Calu3 (cell line): ENCODE measurements at regions not wholly inside any gene's neighbourhood (a gene's known extent, or its start where the extent isn't known, plus 50 kb on each side); places are given as distances from the start of the nearest gene placed in this dataset.

ENCODE experiments used
- BruUV-seq: library from RNA; stranded (reverse); fragments of 400-500 nt; replicated peaks from 2 replicates; lab custom pipeline; 2021; lab: Mats Ljungman, UMichigan
- CTCF ChIA-PET: fragments of 300-600 bp; sonication (Branson Sonifier 250); formaldehyde crosslinking; loops from one replicate; lab custom pipeline; 2022; ENCODE audit warnings: antibody characterized with exemption; lab: Charles Lee
- DNase-seq: peaks from one replicate; pipeline ENCODE4 v3.0.0; 2022
- H3K27ac Mint-ChIP-seq: one replicate; pipeline ENCODE4 v1.8.0; 2022; ENCODE audit warnings: mixed read lengths; ENCODE audit not compliant: unreplicated experiment
- H3K27me3 Mint-ChIP-seq: one replicate; pipeline ENCODE4 v1.8.0; 2022; ENCODE audit warnings: mixed read lengths; ENCODE audit not compliant: unreplicated experiment
- H3K36me3 Mint-ChIP-seq: one replicate; pipeline ENCODE4 v1.8.0; 2022; ENCODE audit warnings: mild to moderate bottlenecking, moderate library complexity, mixed read lengths; ENCODE audit not compliant: insufficient read depth, unreplicated experiment
- H3K4me1 Mint-ChIP-seq: one replicate; pipeline ENCODE4 v1.8.0; 2022; ENCODE audit warnings: mild to moderate bottlenecking, low read depth, mixed read lengths; ENCODE audit not compliant: unreplicated experiment
- H3K4me3 Mint-ChIP-seq: one replicate; pipeline ENCODE4 v1.8.0; 2022; ENCODE audit warnings: mild to moderate bottlenecking, low read depth, moderate library complexity, mixed read lengths; ENCODE audit not compliant: unreplicated experiment
- H3K9me3 Mint-ChIP-seq: one replicate; pipeline ENCODE4 v1.8.0; 2022; ENCODE audit warnings: low read depth, mixed read lengths; ENCODE audit not compliant: unreplicated experiment
- intact Hi-C: fragments of 100-400 bp; cut with micrococcal nuclease; formaldehyde crosslinking; loops from one replicate; pipeline ENCODE4 v1.10.0; 2022; ENCODE audit not compliant: unreplicated experiment
- TF ChIP-seq, protein P1 (sequence below): fragments of 200-600 bp; IDR thresholded peaks from one replicate; pipeline ENCODE4 v1.8.0; 2022; ENCODE audit warnings: antibody characterized with exemption; ENCODE audit not compliant: unreplicated experiment

DNA sequence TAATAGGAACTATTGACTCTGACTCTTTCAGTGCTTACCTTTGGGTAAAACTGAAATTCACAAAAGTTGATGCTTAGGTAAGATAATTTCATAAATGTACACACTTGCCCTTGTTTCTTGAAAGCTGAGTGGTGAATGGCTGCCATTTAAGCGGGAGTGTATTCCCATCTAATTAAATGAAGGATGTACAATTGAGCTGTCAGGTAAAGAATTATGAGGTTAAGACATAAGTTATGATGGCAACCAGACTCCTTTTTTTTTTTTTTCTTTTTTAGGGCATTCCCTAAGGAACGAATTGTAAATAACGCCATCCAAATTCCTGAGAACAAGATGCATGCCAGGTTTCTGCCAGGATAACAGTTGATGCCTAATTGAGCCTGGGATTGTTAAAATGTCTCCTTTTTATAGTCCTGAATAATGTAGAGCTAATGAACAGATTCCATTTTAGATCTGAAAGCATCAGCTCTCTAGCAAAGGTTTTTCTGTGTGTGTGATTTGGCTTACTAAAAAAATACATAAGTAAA lies 199.7 kb downstream of the ISL1 start:
- CTCF ChIA-PET: interaction anchor here (0.6 kb wide), 1 partner anchor 10 kb away, joined by 3 read pairs; no protein-coding TSS in a partner anchor
- TF ChIP-seq, protein P1, sequence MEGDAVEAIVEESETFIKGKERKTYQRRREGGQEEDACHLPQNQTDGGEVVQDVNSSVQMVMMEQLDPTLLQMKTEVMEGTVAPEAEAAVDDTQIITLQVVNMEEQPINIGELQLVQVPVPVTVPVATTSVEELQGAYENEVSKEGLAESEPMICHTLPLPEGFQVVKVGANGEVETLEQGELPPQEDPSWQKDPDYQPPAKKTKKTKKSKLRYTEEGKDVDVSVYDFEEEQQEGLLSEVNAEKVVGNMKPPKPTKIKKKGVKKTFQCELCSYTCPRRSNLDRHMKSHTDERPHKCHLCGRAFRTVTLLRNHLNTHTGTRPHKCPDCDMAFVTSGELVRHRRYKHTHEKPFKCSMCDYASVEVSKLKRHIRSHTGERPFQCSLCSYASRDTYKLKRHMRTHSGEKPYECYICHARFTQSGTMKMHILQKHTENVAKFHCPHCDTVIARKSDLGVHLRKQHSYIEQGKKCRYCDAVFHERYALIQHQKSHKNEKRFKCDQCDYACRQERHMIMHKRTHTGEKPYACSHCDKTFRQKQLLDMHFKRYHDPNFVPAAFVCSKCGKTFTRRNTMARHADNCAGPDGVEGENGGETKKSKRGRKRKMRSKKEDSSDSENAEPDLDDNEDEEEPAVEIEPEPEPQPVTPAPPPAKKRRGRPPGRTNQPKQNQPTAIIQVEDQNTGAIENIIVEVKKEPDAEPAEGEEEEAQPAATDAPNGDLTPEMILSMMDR: no peak
- no TSS peak for BruUV-seq

DNA sequence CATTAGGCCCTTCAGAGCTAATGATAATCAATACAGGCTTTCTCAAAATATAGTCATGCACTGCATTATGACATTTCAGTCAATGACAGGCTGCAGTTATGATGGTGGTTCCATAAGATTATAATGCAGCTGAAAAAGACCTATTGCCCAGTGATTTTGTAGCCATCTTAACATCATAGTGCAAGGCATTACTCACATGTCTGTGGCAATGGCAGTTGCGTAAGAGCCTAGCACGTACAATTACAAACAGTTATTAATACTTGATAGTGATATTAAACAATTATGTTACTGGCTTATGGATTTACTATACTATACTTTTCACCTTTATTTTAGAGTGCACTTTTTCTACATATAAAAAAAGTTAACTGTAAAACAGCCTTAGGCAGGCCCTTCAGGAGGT lies 214.8 kb downstream of the ISL1 start:
- no peaks in the 10 kb centered on the region for H3K36me3 Mint-ChIP-seq
- DNase-seq: no peak
- intact Hi-C loops: no loop called here
- H3K27me3 Mint-ChIP-seq: no peaks in the 10 kb centered on the region
- TF ChIP-seq, protein P1: no peak
- BruUV-seq: no TSS peak
- no peak overlapping the region for H3K4me3 Mint-ChIP-seq
- CTCF ChIA-PET: interaction anchor here (0.7 kb wide), 1 partner anchor 422 kb away, joined by 3 read pairs; no protein-coding TSS in a partner anchor
- no peaks in the 10 kb centered on the region for H3K9me3 Mint-ChIP-seq
- no peak overlapping the region for H3K27ac Mint-ChIP-seq
- no peaks in the 10 kb centered on the region for H3K4me1 Mint-ChIP-seq

More for the DNA sequence above, 199.7 kb downstream of the ISL1 start:
- Mint-ChIP-seq H3K4me3 (no peak overlapping the region), H3K36me3 (no peaks in the 10 kb centered on the region), H3K27ac (no peak overlapping the region), H3K9me3 (no peaks in the 10 kb centered on the region), H3K4me1 (no peaks in the 10 kb centered on the region), H3K27me3 (no peaks in the 10 kb centered on the region)
- DNase-seq: no peak
- intact Hi-C loops: no loop called here

DNA sequence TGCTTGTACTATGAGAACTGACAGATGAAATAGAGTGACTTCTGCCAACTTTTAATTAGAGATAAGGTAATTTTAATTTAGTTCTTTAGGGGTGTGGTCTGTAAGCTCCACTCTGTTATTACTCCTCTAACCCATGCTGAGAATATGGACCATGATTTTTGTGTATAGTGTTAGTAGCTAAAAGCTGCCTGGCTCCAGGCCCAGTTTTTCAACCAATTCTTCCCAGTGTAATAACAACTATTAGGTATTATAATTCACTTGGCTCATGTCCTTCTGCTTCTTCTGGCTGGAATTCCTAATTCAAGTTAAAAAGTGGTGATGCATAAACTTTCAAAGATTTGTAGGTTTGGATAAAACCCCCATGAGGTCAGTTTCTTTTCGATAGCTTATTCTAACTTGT lies 216.3 kb downstream of the ISL1 start:
- TF ChIP-seq, protein P1: no peak
- Mint-ChIP-seq H3K27ac (no peak overlapping the region), H3K9me3 (no peaks in the 10 kb centered on the region), H3K27me3 (no peaks in the 10 kb centered on the region), H3K36me3 (no peaks in the 10 kb centered on the region), H3K4me3 (no peak overlapping the region), H3K4me1 (no peaks in the 10 kb centered on the region)
- intact Hi-C loops: no loop called here
- BruUV-seq: no TSS peak
- no peak for DNase-seq
- CTCF ChIA-PET: no interaction called here

DNA sequence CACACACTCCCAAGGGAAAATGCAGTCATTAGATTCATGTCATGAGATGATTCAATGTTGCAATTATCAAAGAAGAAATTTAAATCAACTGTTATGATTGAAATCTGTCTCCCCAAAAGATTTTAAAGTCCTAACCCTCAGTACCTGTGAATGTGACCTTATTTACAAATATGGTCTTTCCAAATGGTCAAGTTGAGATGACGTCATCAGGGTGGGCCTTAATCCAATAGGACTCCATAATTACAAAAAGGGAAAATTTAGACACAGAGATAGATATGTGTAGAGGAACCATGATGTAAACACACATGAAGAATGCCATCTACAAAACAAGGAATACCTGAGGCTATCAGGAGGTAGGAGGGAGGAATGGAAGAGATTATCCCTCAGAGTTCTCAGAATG lies 221.1 kb downstream of the ISL1 start:
- TF ChIP-seq, protein P1: no peak
- DNase-seq: no peak
- Mint-ChIP-seq H3K27ac (no peak overlapping the region), H3K9me3 (no peaks in the 10 kb centered on the region), H3K4me1 (no peaks in the 10 kb centered on the region), H3K4me3 (no peak overlapping the region), H3K36me3 (no peaks in the 10 kb centered on the region), H3K27me3 (no peaks in the 10 kb centered on the region)
- no TSS peak for BruUV-seq
- CTCF ChIA-PET: no interaction called here
- intact Hi-C loops: no loop called here
